Embryonic facial prominence (tissue), 1 donor: ENCODE measurements at regions not wholly inside any gene's neighbourhood (a gene's known extent, or its start where the extent isn't known, plus 50 kb on each side); places are given as distances from the start of the nearest gene placed in this dataset.

Experiments
- DNase-seq: peaks from one replicate; pipeline ENCODE4 v3.0.0-alpha.2; 2016; ENCODE audit errors: extremely low spot score

DNA sequence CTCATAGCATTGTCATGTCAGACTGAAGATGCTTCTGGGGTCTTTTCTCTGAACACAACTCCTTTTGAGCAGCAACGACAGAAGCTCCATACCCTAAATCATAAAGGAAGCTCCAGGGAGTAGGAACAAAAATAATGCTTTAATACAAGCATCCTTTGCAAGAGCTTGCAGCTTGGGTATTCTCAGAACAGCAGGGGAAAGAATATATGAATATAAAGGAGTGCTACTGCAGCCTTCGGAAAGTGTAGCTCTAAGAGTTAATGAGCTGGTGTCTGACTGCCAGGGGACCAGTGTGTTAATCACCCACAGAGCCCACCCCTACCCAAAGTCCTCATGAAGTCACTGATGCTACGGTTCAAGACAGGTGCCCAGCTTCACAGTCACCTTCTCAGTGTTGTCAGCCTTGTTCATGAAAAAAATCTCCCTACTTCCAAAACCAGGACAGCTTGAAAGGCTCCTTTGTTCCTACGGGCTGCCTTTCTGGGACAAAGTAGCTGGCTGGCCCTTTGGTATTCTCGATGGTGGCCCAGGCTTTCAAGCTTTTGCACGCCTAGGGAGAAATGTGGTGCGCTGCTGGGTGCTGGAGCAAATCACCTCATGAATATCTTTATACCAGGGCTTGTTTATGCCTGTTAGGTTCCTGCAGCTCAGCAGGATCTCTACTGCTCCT lies 259.7 kb downstream of the CMPK2 start:
- DNase-seq: no peak

DNA sequence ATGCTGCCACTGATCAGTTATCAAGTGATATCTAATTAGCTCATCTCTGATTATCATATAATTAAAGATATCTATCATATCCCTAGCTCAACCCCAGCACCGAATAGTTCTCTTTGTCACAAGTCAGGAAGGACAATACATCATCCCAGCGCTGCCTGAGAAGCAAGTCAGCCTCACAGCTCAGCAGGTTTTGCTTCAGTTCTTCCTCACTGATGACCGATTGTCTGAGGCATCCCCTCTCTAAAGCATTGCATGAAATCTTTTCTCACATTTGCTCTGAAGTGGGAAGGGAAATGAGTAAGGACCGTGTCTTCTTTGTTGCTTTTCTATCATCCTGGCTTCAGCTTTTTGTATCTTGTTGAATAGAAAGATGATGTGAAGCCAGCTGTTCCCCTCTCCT lies 247.9 kb downstream of the CMPK2 start:
- no peak for DNase-seq

DNA sequence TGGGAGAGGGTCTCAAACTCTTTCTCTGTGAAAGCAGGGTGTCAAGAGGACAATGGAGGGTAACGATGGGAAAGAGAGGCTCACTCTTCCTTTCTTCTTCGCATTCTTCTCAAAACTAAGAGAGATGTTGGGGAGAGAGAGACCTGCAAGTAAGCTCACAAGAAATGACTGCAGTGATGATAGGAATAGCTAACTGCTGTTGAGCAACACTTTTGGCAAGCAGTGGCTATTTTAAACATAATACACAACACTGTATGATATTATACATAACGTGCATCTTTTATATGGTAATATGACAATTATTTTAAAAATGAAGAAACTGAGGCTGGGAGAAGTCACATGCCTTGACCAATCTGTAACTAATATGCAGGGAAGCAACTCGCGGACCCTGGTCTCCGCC lies 247.5 kb downstream of the CMPK2 start:
- DNase-seq: no peak

DNA sequence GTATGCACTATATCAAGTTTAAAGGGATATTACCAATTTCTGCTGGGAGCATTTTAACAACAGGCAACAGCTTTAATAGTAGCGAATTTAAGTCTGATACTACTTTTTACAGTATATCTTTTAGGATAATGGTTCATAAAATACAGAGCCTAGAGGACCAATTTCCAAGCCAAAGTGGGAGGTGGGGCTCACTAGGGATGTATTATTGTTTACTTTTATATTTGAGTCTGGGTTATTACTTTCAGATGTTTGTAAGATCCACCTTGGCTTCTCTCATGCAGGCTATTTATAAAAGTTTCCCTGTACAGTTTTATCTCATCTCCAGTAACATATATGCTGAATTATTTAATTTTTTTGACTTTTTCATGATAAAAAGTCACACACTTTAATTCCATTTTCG lies 242.0 kb downstream of the CMPK2 start:
- no peak for DNase-seq

DNA sequence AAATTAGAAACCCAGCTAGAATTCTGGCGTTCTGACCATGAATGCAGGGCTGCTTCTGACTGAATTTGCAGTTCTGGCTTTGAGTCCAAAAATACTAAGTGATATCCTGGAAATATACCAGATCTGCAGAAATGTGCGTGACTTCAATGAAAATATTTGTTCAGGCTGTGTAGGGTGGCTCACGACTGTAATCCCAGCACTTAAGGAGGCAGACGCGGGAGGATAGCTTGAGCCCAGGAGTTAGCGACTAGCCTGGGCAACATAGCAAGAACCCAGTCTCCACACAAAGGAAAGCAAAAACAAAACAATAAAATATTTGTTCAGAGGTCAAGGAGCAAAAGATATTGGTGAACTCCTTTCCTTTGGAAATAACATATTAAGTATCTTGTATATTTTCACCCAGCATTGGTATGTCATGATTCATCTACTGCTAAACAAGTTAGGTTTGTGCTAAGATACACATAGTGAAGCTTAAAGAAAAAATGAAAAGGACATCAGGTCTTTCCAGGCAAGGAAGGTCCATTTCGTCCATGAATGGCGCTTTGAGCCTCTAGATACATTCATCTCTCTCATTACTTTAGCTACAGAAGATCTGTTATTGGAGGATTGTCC lies 239.2 kb downstream of the CMPK2 start:
- no peak for DNase-seq

DNA sequence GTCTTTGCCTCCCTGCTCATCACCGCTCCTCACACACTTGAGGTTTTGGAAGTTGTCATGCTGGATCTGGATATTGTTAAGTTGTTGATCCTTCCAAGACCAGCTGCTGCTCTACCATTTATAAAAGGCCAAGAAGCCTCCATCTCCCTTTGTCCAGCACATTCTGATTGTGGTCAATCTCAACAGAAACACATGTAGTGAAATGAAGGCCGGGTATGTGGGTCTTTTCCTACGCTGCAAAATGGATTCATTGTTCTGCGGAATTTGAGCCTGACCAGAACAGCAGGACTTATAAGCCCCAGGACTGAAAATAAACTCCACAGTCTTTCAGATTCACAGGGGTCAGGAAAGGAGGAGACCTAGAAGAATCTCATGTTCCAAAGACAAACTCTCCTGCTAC lies 238.4 kb downstream of the CMPK2 start:
- no peak for DNase-seq

DNA sequence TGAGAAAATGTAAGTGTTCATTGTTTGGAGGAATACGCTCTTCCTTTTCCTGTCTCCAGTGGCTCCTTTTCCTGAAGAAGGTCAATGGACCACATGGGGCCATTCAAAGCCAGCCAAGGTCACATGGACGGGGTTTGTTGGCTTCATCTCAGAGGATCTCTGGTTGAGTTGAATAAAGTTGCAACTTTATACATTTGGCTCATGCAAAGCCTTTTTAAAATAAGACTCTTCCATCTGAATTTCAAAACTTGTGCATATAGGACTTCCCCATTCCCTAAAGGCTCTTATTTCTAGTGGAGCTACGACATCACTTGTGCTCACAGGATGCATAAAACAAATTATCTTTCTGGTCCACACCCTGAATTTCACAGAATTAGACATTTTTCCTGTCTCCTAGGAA lies 235.5 kb downstream of the CMPK2 start:
- DNase-seq: no peak

DNA sequence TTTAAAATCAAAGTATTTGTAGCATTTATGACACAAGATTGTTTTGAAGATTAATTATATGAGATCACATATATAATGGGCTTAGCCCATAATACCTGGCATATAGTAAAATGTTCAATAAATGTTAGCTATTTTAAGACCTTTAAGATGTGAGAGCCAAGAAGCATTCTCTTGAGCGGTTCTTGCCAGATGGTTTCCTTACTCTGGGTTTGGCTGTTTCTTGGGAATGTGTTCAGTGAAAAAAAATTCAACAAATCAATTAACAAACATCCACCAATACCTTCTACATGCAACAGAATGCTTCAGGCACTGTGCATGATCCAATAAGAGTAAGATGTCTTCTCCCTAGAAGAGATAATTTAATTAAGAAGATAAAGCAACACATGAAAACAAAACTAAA lies 230.4 kb downstream of the CMPK2 start:
- no peak for DNase-seq

DNA sequence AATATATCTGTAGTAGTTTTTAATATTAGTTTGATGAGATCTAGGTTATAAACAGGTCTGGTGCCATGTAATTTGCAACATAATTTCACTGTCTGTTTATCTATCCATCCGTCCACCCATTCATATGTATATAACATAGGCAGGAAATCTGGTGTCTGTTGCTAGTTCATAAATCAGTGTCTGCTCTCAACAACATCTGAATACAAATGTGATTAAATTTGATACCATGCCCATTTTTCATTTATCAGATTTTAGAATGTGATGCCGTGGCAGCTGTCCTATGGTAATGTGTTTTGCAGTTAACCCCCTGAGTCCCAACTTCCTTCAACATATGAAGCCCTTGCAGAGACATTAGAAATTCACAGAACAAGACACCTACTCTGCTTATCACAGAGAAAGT lies 228.4 kb downstream of the CMPK2 start:
- DNase-seq: no peak

DNA sequence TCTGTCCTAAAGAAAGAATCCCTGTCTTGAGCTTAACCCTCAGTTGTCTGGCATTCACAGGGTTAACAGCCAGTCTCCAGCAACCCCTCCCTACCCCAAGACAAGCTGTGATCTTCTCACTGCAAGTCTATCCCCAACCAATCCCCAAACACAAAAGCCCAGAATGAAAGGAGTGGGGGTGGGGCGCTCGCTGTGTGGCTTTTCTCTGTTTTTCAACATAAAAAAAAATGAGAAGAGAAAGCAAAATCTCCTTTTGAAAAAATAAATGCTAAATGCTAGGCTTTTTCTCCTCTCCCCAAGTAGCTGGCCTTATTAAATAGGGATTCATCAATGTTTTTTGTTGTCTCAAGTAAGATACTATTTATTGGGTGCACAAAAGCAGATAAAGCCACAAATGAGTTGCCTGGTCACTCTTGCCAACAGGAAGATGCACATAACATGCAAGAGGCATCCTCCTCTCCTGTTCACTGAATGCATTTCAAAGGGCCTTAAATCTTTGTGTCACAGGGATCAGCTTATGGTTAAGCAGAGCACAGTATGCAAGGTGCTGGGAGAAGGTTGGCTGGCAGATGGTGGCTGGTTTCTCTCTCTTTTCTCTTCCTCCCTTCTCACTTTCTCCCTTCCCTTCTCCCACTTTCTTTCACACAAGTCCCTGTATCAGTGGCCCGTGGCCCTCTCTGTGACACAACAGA lies 225.6 kb downstream of the CMPK2 start:
- DNase-seq: no peak

DNA sequence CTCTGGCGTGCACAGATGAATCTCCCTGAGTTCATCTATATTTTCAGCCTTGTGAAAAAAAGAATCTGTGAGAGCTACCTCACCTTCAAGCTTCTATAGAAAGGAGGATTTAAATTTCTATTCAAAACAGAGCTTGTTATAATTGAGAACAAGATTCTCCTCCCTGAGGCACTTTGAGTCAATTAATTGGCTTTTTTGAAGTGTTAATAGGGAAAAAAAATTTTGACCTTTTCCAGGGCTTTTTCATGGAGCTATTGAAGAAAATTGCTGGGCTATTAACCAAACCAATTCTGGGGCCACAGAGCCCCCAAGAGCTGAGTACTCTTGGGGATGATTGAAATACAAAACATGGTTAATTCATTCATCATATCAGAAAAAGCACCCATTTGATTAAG lies 225.1 kb downstream of the CMPK2 start:
- DNase-seq: no peak

DNA sequence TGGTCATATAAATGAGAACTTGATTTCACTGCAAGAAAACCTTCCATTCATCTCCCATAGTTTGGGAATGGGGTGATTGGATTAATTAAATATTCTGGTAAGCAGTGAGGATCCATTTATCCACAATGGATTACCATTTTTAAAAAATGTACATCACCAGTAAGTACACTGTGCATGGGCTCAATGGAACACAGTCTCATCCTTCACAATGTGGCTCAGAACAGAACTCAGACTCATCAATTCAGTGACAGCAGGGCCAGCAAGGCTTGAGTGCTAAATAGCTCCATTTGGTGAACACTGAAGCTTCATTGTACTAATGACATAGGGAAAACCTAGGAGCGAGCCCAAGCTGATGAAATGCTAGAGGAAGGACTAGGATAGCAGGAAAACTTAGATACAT lies 223.8 kb downstream of the CMPK2 start:
- DNase-seq: no peak

DNA sequence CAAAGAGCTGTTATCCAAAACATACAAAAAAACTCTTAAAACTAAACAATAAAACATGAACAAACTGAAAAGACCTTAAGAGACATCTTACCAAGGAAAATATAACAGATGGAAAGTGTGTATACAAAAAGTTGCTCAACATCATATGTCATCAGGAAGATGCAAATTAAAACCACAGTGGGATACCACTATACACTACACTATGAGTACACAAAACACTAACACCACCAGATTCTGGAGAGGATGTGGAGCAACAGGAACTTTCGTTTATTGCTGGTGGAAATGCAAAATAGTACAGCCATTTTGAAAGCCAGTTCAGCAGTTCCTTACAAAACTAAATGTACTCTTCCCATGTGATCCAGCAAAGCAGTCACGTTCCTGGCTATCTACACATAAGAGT lies 221.4 kb downstream of the CMPK2 start:
- no peak for DNase-seq

DNA sequence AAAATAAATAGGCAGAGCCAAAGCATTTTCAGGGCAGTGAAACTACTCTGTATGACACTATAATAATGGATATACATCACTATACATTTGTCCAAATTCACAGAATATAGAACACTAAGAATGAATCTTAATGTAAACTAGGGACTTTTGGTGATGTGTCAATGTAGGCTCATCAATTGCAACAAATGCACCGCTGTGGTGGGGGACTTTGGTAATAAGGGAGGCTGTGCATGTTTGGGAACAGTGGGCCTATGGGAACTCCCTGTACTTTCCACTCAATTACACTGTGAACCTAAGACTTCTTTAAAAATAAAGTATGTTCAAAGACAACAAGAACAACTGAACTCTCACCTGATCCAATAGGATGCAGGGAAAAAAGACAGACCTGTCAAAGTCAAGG lies 220.7 kb downstream of the CMPK2 start:
- DNase-seq: no peak

DNA sequence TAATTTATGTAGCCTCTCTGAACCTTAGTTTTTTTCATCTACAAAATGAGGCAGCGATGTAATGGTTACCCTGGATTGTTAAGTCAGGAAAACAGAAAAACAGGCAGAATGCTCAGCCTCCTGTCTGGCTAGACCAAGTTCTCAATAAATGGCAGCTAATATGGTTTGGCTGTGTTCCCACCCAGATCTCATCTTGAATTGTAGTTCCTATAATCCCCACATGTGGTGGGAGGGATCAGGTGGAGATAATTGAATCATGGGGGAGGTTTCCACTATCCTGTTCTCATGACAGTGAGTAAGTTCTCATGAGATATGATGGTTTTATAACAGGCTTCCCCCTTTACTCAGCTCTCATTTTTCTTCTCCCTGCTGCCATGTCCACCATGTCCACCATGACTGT lies 220.0 kb downstream of the CMPK2 start:
- DNase-seq: no peak

DNA sequence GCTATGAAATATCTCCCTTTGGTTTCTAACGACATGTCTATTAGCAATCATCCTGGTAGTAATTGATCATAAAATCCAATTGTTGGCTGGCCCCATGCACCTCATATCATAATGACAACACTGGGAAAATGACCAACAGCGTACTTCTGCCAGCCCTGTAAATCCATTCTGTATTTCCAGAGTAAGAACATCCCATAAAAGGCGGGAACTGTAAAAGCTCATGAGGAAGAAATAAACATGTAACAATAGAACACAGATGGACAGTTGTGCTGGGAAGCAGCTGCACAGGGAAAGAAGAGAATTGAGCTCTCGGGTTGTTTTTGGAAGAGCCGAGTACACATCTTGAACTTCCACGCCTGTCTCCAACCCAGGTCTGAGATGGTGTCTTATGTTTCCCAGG lies 218.7 kb downstream of the CMPK2 start:
- no peak for DNase-seq

DNA sequence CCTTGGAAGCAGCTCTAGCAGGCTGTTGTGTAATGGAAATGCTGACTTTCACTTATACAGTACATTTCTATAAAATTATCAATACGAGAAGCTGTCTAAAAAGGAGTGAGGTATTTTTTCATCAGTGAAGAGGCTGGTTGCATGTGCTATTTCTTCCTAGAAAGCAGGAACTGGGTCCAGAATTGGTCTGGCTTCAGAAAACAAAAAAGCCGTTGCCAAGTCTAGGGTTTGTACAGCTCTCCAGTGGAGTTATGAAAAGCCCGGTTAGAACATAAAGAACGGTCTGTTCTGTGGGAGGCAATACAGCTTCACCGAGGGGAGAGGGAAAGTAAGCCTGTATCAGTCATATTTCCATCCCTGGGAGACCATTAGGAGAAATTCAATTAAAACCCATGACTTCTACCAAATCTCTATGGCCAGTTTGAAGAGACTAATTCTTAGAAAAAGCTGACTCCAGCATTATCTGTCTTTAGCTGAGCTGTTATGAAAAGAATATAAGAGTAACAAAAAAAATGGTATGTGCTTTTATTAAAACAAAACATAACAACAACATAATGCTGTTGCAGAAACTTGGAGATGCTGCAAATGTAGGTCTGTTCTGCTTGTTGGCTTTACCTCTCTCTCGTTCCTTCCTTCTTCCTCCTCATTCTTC lies 217.0 kb downstream of the CMPK2 start:
- DNase-seq: no peak

DNA sequence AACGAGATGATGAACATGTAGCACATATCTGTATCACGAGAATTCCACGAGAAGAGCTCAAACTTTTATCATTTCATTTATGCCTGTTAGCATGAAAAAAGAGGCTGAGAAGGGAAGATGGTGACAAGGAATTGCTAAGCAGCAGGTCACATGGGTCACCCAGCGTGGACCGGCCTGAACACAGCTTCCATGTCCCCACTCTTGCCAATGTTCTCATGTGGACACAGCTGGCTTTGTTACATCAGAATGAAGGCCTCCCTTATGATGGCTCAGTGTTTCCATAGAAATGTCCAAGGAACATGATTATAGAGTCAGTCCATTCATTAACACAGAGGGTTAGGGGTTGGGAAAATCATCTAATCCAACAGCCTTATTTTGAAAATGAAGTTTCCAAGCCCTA lies 215.4 kb downstream of the CMPK2 start:
- no peak for DNase-seq

DNA sequence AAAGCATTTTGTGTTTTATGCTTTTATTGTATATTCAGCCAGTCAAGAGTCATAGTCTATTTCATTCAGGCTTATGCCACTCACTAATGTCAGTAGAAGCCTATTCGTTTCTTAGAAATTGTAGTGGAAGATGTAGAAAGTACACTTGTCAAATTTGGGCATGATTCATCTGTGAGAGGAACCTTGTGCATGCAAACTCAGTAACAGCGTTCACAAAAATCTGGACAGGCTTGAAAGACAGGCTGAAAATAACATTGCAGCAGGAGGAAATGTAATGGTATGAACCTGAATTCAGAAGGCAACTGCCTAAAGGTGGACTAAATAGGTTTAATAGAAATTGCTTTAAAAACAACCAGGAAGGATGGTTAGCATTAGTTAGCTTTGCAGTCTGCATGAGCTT lies 213.5 kb downstream of the CMPK2 start:
- DNase-seq: no peak

DNA sequence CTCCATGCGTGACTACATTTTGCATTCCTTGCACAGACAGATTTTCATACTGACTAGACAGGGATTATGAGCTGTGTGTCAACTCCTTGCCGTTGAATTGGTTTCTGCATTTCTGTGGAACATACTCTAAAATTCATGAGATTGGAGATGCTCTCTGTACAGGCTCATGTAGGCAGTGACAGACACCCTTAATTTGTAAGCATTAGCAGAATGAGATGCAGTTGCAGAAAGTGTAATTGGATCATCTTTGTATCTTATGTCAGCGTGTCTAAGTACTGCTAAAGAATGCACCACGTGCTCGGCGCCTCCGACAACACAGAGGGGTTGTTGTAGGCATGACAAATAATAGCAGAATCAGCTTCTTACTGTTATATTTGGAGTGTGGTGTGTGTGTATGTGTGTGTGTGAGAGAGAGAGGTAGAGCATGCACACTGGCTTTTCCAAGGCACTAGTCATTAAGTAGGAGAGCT lies 212.4 kb downstream of the CMPK2 start:
- no peak for DNase-seq

DNA sequence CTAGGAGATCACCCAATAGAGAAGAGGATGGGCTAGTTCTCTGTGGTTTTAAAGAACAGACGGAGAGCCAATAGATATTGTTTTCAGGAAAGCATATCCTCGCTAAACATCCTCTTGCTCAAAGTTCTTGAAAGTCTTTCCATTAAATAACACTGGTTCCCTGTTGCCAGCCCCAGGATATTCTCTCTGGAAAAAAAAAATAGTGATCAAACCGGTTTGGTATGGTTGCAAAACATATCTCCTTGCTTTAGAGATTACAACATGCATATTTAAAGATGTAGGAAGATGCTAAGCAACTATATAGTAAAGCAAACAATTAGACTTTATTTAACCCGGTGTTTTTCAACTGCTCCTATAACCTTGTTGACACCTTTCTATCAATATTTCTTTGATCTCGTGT lies 211.4 kb downstream of the CMPK2 start:
- DNase-seq: no peak

DNA sequence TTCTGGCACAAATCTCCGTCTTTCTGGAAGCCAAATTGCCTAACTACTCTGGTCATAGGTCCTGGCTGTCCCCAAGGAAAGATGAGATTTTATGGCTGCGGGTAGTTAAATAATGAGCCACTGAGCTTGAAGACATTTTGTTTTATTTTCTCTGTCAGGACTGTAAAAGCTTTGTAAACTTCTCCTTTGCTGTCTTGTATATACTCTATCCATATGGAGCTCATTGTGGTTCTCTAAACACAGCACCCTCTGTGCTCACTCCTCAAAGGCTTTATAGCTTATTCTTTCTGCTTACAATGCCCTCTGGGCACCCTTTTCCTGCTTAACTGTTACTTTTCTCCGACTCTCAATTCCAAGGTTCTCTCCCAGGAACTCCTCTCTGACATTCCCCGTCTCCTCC lies 209.1 kb downstream of the CMPK2 start:
- no peak for DNase-seq

DNA sequence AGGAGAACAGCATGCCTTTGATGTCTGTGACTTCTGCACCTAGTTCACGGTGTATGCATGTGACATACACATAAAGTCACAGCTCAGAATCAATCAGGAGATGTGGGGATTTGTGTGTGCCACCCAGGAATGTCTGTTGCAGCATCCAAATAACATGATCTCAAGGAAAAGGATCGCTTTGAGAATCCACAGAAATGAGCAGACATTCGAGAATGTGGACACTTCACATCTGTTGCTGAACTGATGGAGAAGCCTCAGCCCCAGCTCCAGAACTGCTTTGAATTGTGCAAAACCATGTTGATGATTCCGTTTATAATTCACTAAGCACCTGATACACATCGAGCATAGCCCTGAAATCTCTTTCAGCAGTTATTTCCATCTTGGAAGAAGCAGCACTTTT lies 208.6 kb downstream of the CMPK2 start:
- no peak for DNase-seq
